Esophagus muscularis mucosa (tissue), 4 donors: ENCODE measurements at regions not wholly inside any gene's neighbourhood (a gene's known extent, or its start where the extent isn't known, plus 50 kb on each side); places are given as distances from the start of the nearest gene placed in this dataset.

Experiments
- DNase-seq: peaks from one replicate; pipeline ENCODE4 v3.0.0-alpha.2; 2017; ENCODE audit errors: extremely low spot score
- H3K27ac ChIP-seq, 4 donors: fragments of 200-600 bp; sonication (generic); replicated peaks in 1 of 4; 1 replicate in 3 of 4; 2 replicates in 1 of 4; pipeline ENCODE4 v1.5.1; 2016 to 2019; ENCODE audit warnings: mild to moderate bottlenecking in 1 of 4
- H3K27me3 ChIP-seq, 4 donors: fragments of 200-600 bp; sonication (generic); one replicate each; pipeline versions ENCODE4 v1.5.1 to v1.6.0; 2016 to 2019
- H3K36me3 ChIP-seq, 4 donors: fragments of 200-600 bp; sonication (generic); one replicate each; pipeline ENCODE4 v1.5.1; 2016 to 2019
- H3K4me1 ChIP-seq, 4 donors: fragments of 200-600 bp; sonication (generic); one replicate each; pipeline ENCODE4 v1.5.1; 2016 to 2019
- H3K4me3 ChIP-seq, 4 donors: fragments of 200-600 bp; sonication (generic); 1 replicate in 2 of 4; 2 replicates in 2 of 4; pipeline ENCODE4 v1.5.1; 2016 to 2019; ENCODE audit warnings: mild to moderate bottlenecking in 4 of 4, moderate library complexity in 1 of 4
- H3K9me3 ChIP-seq, 4 donors: fragments of 200-600 bp; sonication (generic); 1 replicate in 3 of 4; 2 replicates in 1 of 4; pipeline ENCODE4 v1.5.1; 2016 to 2019
- EP300 ChIP-seq: sonication (generic); formaldehyde crosslinking; IDR thresholded peaks from one replicate; pipeline ENCODE4 v1.6.1; 2017; ENCODE audit warnings: antibody characterized with exemption
- POLR2A ChIP-seq: fragments of 450-650 bp; IDR thresholded peaks from one replicate; pipeline ENCODE4 v1.6.1; 2017; ENCODE audit warnings: antibody characterized with exemption, moderate library complexity, mild to moderate bottlenecking, low read depth
- POLR2AphosphoS5 ChIP-seq, 2 donors: sonication (generic); formaldehyde crosslinking; IDR thresholded peaks; one replicate each; pipeline ENCODE4 v1.6.1; 2017; ENCODE audit warnings: antibody characterized with exemption in 2 of 2
- WGBS: methylation state at CpG from one replicate; pipeline ENCODE4 v1.1.5; 2018; 5-methylcytosine and 5-hydroxymethylcytosine counted together
- intact Hi-C: fragments of 100-400 bp; cut with DNase I; formaldehyde crosslinking; loops from one replicate; pipeline ENCODE4 v1.15.1; 2023
- TF ChIP-seq, protein P1 (sequence below), 3 experiments: fragments of 200-600 bp in 2 of 3; fragments of 450-650 bp in 1 of 3; sonication (generic) in 2 of 3; IDR thresholded peaks; one replicate each; pipeline ENCODE4 v1.5.1; 2017 to 2019; ENCODE audit warnings: antibody characterized with exemption in 3 of 3, mild to moderate bottlenecking in 2 of 3, moderate library complexity in 1 of 3

DNA sequence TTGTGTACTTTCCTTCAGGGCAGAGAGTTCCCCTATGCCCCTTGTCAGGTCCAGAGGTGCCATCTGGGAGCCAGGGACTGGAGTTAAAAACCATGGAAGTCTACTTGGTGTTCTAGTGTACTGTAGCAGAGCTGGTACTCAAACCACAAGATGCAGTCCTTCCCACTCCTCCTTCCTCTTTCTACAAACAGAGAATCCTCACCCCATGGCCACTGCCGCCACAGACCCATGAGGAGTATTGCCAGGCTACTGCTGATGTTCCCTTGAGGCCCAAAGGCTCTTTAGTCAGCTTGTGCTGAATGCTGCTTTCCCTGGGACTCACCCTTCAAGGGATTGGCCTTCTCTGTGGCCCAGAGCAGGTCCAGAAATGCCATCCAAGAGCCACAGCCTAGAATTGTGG is 229.2 kb upstream of the ZPLD1 start:
- Histone ChIP-seq H3K4me3 (no peak overlapping the region), H3K27me3 (no peaks in the 10 kb centered on the region), H3K9me3 (no peaks in the 10 kb centered on the region), H3K4me1 (peaks cover 8 to 22% (median 17%) of the 10 kb centered on the region in 4 donors), H3K36me3 (no peaks in the 10 kb centered on the region), H3K27ac (no peak overlapping the region)
- intact Hi-C loops, result no loop called here
- peak; percentile 87 for DNase-seq
- TF ChIP-seq POLR2AphosphoS5 (IDR thresholded peaks at IDR 0.05) (no peak), EP300 (no peak), POLR2A (no peak)
- TF ChIP-seq, protein P1, sequence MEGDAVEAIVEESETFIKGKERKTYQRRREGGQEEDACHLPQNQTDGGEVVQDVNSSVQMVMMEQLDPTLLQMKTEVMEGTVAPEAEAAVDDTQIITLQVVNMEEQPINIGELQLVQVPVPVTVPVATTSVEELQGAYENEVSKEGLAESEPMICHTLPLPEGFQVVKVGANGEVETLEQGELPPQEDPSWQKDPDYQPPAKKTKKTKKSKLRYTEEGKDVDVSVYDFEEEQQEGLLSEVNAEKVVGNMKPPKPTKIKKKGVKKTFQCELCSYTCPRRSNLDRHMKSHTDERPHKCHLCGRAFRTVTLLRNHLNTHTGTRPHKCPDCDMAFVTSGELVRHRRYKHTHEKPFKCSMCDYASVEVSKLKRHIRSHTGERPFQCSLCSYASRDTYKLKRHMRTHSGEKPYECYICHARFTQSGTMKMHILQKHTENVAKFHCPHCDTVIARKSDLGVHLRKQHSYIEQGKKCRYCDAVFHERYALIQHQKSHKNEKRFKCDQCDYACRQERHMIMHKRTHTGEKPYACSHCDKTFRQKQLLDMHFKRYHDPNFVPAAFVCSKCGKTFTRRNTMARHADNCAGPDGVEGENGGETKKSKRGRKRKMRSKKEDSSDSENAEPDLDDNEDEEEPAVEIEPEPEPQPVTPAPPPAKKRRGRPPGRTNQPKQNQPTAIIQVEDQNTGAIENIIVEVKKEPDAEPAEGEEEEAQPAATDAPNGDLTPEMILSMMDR (IDR thresholded peaks at IDR 0.05), result no peak
- WGBS, result 100% methylated on average over 1 of the region's 1 CpG

DNA sequence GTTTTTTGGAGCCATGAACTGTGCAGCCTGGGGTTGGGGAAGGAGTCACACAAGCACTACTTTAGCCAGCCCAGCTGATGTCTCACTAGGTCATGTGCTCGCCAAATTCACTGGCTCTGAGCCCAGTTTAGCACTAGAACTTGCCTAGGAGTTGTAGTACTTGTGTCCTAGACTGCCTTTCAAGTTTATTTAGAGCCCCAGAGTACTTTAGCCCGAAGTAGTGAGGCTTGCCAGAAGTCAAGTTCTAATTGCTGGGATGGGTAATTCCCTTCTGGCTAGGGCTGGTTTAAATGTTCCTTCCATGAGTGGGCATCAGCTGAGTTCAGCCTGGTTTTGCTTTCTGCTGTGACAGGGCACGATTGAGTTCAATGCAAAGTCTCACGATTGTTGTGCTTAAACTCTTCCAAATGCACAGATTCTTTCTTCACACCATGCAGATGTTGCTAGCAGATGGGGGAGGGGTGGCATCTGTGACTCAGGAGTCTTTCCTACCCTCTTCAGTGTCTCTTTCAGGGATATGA is 228.2 kb upstream of the ZPLD1 start:
- H3K27ac ChIP-seq, result peak overlapping the region; percentile 46 to 67 (median 62)
- no peaks in the 10 kb centered on the region for H3K36me3 ChIP-seq
- H3K9me3 ChIP-seq, result no peaks in the 10 kb centered on the region
- no peak overlapping the region for H3K4me3 ChIP-seq
- peaks cover 8 to 22% (median 17%) of the 10 kb centered on the region in 4 donors for H3K4me1 ChIP-seq
- TF ChIP-seq POLR2A (no peak), POLR2AphosphoS5 (IDR thresholded peaks at IDR 0.05) (peak; percentile 30 to 66), EP300 (no peak)
- TF ChIP-seq, protein P1 (IDR thresholded peaks at IDR 0.05), result no peak
- 9% methylated on average over 3 of the region's 4 CpGs for WGBS
- DNase-seq, result peak; percentile 92
- H3K27me3 ChIP-seq, result no peaks in the 10 kb centered on the region
- intact Hi-C loops, result no loop called here

DNA sequence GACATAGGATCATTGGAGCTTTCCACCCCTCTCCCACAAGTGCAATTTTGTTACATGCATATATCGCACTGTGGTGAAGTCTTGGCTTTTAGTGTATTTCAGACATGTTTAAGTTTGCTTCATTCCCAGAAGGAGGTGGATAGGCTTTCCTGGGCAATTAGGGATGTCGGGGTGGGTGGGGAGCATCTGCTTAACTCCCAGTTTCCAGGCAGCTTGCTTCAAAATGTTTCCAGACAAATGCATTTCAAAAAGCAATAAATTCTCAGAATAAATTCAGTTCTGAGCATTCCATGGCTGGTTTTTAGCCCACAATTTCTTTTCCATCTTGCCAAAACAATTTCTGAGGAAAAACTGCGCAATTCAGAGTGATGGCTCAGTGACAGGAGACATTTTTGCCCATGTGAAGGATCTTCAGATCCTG is 227.7 kb upstream of the ZPLD1 start:
- Histone ChIP-seq H3K9me3 (no peaks in the 10 kb centered on the region), H3K27ac (peak overlapping the region; percentile 46 to 67 (median 62)), H3K27me3 (no peaks in the 10 kb centered on the region), H3K36me3 (no peaks in the 10 kb centered on the region), H3K4me3 (no peak overlapping the region), H3K4me1 (peaks cover 8 to 22% (median 17%) of the 10 kb centered on the region in 4 donors)
- no peak for TF ChIP-seq EP300
- TF ChIP-seq POLR2AphosphoS5 (IDR thresholded peaks at IDR 0.05), result no peak
- no peak for TF ChIP-seq POLR2A
- TF ChIP-seq, protein P1 (IDR thresholded peaks at IDR 0.05), result no peak
- intact Hi-C loops, result no loop called here
- peak; percentile 21 for DNase-seq
- WGBS, result 72% methylated on average over 3 of the region's 3 CpGs

DNA sequence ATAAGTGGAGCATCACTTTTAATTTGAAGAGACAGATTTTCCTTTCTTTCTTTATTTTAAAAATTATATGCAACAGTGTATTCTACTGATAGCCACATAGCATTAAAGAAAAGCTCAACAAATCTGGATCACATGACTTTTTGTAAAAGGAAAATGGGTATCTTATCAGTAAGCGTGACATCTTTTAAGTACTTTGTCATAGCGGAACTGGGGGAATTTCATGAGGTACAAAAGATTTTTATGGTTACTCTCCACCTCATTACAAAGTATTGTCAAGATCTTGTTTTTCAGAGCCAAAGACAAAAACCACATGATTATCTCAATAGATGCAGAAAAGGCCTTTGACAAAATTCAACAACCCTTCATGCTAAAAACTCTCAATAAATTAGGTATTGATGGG is 219.6 kb upstream of the ZPLD1 start:
- TF ChIP-seq POLR2A (no peak), EP300 (no peak), POLR2AphosphoS5 (IDR thresholded peaks at IDR 0.05) (no peak)
- TF ChIP-seq, protein P1 (IDR thresholded peaks at IDR 0.05), result no peak
- H3K4me1 ChIP-seq, result no peaks in the 10 kb centered on the region
- no peak overlapping the region for H3K27ac ChIP-seq
- intact Hi-C loops, result no loop called here
- no peak overlapping the region for H3K4me3 ChIP-seq
- WGBS, result 95% methylated on average over 2 of the region's 2 CpGs
- no peaks in the 10 kb centered on the region for H3K9me3 ChIP-seq
- no peak for DNase-seq
- H3K27me3 ChIP-seq, result no peaks in the 10 kb centered on the region
- H3K36me3 ChIP-seq, result no peaks in the 10 kb centered on the region

DNA sequence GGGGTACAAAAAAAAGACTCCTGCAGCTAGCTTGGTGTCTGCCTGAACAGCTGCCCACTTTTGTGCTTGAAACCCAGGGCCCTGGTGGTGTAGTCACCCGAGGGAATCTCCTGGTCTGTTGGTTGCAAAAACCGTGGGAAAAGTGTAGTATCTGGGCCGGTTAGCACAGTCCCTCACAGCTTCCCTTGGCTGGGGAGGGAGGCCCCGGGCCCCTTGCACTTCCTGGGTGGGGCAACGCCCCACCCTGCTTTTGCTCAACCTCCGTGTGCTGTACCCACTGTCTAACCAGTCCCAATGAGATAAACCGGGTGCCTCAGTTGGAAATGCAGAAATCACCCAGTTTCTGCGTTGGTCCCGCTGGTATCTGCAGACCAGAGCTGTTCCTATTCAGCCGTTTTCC is 211.7 kb upstream of the ZPLD1 start:
- Histone ChIP-seq H3K9me3 (no peaks in the 10 kb centered on the region), H3K27ac (no peak overlapping the region), H3K4me1 (peaks cover 0 to 13% (median 11%) of the 10 kb centered on the region in 4 donors), H3K4me3 (no peak overlapping the region), H3K36me3 (no peaks in the 10 kb centered on the region), H3K27me3 (no peaks in the 10 kb centered on the region)
- DNase-seq, result no peak
- TF ChIP-seq POLR2A (no peak), POLR2AphosphoS5 (IDR thresholded peaks at IDR 0.05) (no peak), EP300 (no peak)
- TF ChIP-seq, protein P1 (IDR thresholded peaks at IDR 0.05), result no peak
- intact Hi-C loops, result no loop called here
- WGBS, result 84% methylated on average over 6 of the region's 10 CpGs
